ENCODE measurements at regions not wholly inside any gene's neighbourhood (a gene's known extent, or its start where the extent isn't known, plus 50 kb on each side); places are given as distances from the start of the nearest gene placed in this dataset.

GRCh38 chr14:25485381-25485780 is 435.4 kb upstream of the STXBP6 start:
- Histone ChIP-seq H4K20me1 (ENCODE audit: insufficient read depth, low read length) (no peaks in the 10 kb centered on the region), H3K4me2 (ENCODE audit: insufficient read depth, low read length) (no peak overlapping the region), H3K36me3 (ENCODE audit: insufficient read depth, low read length) (no peaks in the 10 kb centered on the region), H3K27ac (ENCODE audit: low read depth, low read length) (no peak overlapping the region), H3K9me3 (ENCODE audit: low read depth, low read length) (no peaks in the 10 kb centered on the region), H2AFZ (ENCODE audit: low read length) (no peak overlapping the region), H3K27me3 (ENCODE audit: insufficient read depth, low read length) (no peaks in the 10 kb centered on the region), H3K4me3 (ENCODE audit: insufficient read depth, low read length) (no peak overlapping the region), H3K4me1 (ENCODE audit: insufficient read depth, low read length) (no peaks in the 10 kb centered on the region), H3K79me2 (ENCODE audit: insufficient read depth, low read length) (no peaks in the 10 kb centered on the region)
- DNase-seq (ENCODE audit: insufficient read length, low spot score, missing footprints), result no peak
- TF ChIP-seq CTCF (IDR thresholded peaks at IDR 0.05; ENCODE audit: extremely low read depth, low read depth, low read length), result no peak

- Histone ChIP-seq H3K4me1 (ENCODE audit: insufficient read depth, low read length) (no peaks in the 10 kb centered on the region), H2AFZ (ENCODE audit: low read length) (no peak overlapping the region), H3K79me2 (ENCODE audit: insufficient read depth, low read length) (no peaks in the 10 kb centered on the region), H3K4me2 (ENCODE audit: insufficient read depth, low read length) (no peak overlapping the region), H3K27ac (ENCODE audit: low read depth, low read length) (no peak overlapping the region), H3K9me3 (ENCODE audit: low read depth, low read length) (no peaks in the 10 kb centered on the region), H3K36me3 (ENCODE audit: insufficient read depth, low read length) (no peaks in the 10 kb centered on the region), H4K20me1 (ENCODE audit: insufficient read depth, low read length) (no peaks in the 10 kb centered on the region), H3K4me3 (ENCODE audit: insufficient read depth, low read length) (no peak overlapping the region), H3K27me3 (ENCODE audit: insufficient read depth, low read length) (no peaks in the 10 kb centered on the region)
- no peak for TF ChIP-seq CTCF (IDR thresholded peaks at IDR 0.05; ENCODE audit: extremely low read depth, low read depth, low read length)
- DNase-seq (ENCODE audit: insufficient read length, low spot score, missing footprints), result no peak
These were observed 435.0 kb upstream of the STXBP6 start for GRCh38 chr14:25484906-25485305.

- Histone ChIP-seq H3K4me3 (ENCODE audit: insufficient read depth, low read length) (no peak overlapping the region), H2AFZ (ENCODE audit: low read length) (no peak overlapping the region), H3K9me3 (ENCODE audit: low read depth, low read length) (no peaks in the 10 kb centered on the region), H3K27ac (ENCODE audit: low read depth, low read length) (no peak overlapping the region), H3K27me3 (ENCODE audit: insufficient read depth, low read length) (no peaks in the 10 kb centered on the region), H3K4me2 (ENCODE audit: insufficient read depth, low read length) (no peak overlapping the region), H3K36me3 (ENCODE audit: insufficient read depth, low read length) (no peaks in the 10 kb centered on the region), H3K79me2 (ENCODE audit: insufficient read depth, low read length) (no peaks in the 10 kb centered on the region), H3K4me1 (ENCODE audit: insufficient read depth, low read length) (no peaks in the 10 kb centered on the region), H4K20me1 (ENCODE audit: insufficient read depth, low read length) (no peaks in the 10 kb centered on the region)
- no peak for DNase-seq (ENCODE audit: insufficient read length, low spot score, missing footprints)
- TF ChIP-seq CTCF (IDR thresholded peaks at IDR 0.05; ENCODE audit: extremely low read depth, low read depth, low read length), result no peak
These were observed 434.3 kb upstream of the STXBP6 start for GRCh38 chr14:25484235-25484634.

GRCh38 chr14:25477316-25478098 is 427.6 kb upstream of the STXBP6 start:
- Histone ChIP-seq H3K27ac (ENCODE audit: low read depth, low read length) (no peak overlapping the region), H3K4me1 (ENCODE audit: insufficient read depth, low read length) (no peaks in the 10 kb centered on the region), H3K27me3 (ENCODE audit: insufficient read depth, low read length) (no peaks in the 10 kb centered on the region), H3K4me2 (ENCODE audit: insufficient read depth, low read length) (no peak overlapping the region), H3K79me2 (ENCODE audit: insufficient read depth, low read length) (no peaks in the 10 kb centered on the region), H4K20me1 (ENCODE audit: insufficient read depth, low read length) (no peaks in the 10 kb centered on the region), H3K36me3 (ENCODE audit: insufficient read depth, low read length) (no peaks in the 10 kb centered on the region), H3K4me3 (ENCODE audit: insufficient read depth, low read length) (no peak overlapping the region), H2AFZ (ENCODE audit: low read length) (no peak overlapping the region), H3K9me3 (ENCODE audit: low read depth, low read length) (no peaks in the 10 kb centered on the region)
- TF ChIP-seq CTCF (IDR thresholded peaks at IDR 0.05; ENCODE audit: extremely low read depth, low read depth, low read length), result no peak
- no peak for DNase-seq (ENCODE audit: insufficient read length, low spot score, missing footprints)

Data from osteoblast (primary cell).